NB4 (cell line): ENCODE measurements at regions not wholly inside any gene's neighbourhood (a gene's known extent, or its start where the extent isn't known, plus 50 kb on each side); places are given as distances from the start of the nearest gene placed in this dataset.

Source experiments
- TF ChIP-seq, protein P1 (sequence below): IDR thresholded peaks from one replicate; pipeline ENCODE4 v1.5.1; 2012; ENCODE audit warnings: low read depth, low read length
- TF ChIP-seq, protein P2 (sequence below): IDR thresholded peaks from 2 replicates; pipeline ENCODE4 v1.6.1; 2011; ENCODE audit warnings: low read depth, low read length

DNA sequence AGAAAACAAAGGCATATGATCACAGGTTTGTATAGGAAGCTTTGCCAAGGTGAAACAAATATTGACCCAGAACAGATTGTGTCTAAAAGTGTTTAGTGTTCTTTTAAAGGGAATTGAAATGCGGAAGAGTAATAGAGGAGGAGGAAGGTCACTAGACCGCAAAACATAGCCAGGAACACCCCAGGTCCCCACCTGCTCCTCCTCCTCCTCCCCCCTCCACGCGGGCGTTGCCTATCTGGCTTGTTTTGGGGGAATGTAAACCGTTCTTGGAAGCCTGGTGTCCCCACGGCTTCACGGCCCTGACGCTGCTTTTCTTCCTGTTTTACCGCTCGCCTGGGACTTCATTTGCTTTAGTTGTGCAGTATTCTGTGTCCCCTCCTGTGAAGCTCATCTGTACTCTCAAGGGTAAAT lies 81.0 kb upstream of the PFKP start:
- TF ChIP-seq, protein P1, sequence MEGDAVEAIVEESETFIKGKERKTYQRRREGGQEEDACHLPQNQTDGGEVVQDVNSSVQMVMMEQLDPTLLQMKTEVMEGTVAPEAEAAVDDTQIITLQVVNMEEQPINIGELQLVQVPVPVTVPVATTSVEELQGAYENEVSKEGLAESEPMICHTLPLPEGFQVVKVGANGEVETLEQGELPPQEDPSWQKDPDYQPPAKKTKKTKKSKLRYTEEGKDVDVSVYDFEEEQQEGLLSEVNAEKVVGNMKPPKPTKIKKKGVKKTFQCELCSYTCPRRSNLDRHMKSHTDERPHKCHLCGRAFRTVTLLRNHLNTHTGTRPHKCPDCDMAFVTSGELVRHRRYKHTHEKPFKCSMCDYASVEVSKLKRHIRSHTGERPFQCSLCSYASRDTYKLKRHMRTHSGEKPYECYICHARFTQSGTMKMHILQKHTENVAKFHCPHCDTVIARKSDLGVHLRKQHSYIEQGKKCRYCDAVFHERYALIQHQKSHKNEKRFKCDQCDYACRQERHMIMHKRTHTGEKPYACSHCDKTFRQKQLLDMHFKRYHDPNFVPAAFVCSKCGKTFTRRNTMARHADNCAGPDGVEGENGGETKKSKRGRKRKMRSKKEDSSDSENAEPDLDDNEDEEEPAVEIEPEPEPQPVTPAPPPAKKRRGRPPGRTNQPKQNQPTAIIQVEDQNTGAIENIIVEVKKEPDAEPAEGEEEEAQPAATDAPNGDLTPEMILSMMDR = no peak
- TF ChIP-seq, protein P2, sequence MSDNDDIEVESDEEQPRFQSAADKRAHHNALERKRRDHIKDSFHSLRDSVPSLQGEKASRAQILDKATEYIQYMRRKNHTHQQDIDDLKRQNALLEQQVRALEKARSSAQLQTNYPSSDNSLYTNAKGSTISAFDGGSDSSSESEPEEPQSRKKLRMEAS = no peak
